ENCODE measurements at regions not wholly inside any gene's neighbourhood (a gene's known extent, or its start where the extent isn't known, plus 50 kb on each side); places are given as distances from the start of the nearest gene placed in this dataset.

GRCh38 chr13:58048670-58049069 is 417.1 kb downstream of the PCDH17 start:
- Histone ChIP-seq H3K27me3 (ENCODE audit: control insufficient read depth in 2 of 2, insufficient read depth in 1 of 2, low read length in 1 of 2) (no peaks in the 10 kb centered on the region), H3K4me1 (ENCODE audit: control insufficient read depth in 2 of 2, insufficient read depth in 2 of 2, low read length in 2 of 2) (no peaks in the 10 kb centered on the region), H3K4me3 (ENCODE audit: low read length in 2 of 2) (no peak overlapping the region), H3K36me3 (ENCODE audit: control insufficient read depth in 2 of 2, insufficient read depth in 2 of 2, low read length in 1 of 2) (no peaks in the 10 kb centered on the region), H3K9me3 (ENCODE audit: control insufficient read depth in 2 of 2, insufficient read depth in 1 of 2, low read length in 1 of 2) (no peaks in the 10 kb centered on the region), H3K27ac (ENCODE audit: low read depth in 1 of 2, low read length in 1 of 2) (no peak overlapping the region)
- 98% methylated on average over 1 of the region's 1 CpG for WGBS
- no peak for DNase-seq (ENCODE audit: low read depth in 6 of 9, low spot score in 9 of 9)

DNA sequence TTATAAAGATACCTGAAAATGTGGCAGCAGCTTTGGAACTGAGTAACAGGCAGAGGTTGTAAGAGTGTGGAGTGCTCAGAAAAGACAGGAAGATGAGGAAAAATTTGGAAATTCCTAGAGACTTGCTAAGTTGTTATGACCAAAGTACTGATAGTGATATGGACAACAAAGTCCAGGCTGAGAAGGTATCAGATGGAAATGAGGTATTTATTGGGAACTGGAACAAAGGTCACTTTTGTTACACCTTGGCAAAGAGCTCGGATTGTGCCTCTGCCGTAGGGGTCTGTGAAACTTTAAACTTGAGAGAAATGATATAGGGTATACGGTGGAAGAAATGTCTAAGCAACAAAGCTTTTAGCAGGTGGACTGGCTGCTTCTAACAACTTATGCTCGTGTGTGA is 419.9 kb downstream of the PCDH17 start:
- WGBS, result 91% methylated on average over 4 of the region's 4 CpGs
- H3K4me3 ChIP-seq (ENCODE audit: low read length in 2 of 2), result no peak overlapping the region

GRCh38 chr13:58051807-58052375 is 420.3 kb downstream of the PCDH17 start:
- Histone ChIP-seq H3K4me3 (ENCODE audit: low read length in 2 of 2) (no peak overlapping the region), H3K27ac (ENCODE audit: low read depth in 1 of 2, low read length in 1 of 2) (no peak overlapping the region), H3K36me3 (ENCODE audit: control insufficient read depth in 2 of 2, insufficient read depth in 2 of 2, low read length in 1 of 2) (no peaks in the 10 kb centered on the region), H3K27me3 (ENCODE audit: control insufficient read depth in 2 of 2, insufficient read depth in 1 of 2, low read length in 1 of 2) (no peaks in the 10 kb centered on the region), H3K9me3 (ENCODE audit: control insufficient read depth in 2 of 2, insufficient read depth in 1 of 2, low read length in 1 of 2) (no peaks in the 10 kb centered on the region), H3K4me1 (ENCODE audit: control insufficient read depth in 2 of 2, insufficient read depth in 2 of 2, low read length in 2 of 2) (no peaks in the 10 kb centered on the region)
- DNase-seq (ENCODE audit: low read depth in 6 of 9, low spot score in 9 of 9), result no peak
- 88% methylated on average over 5 of the region's 5 CpGs for WGBS

More for the DNA sequence above, 419.9 kb downstream of the PCDH17 start:
- no peak overlapping the region for H3K27ac ChIP-seq (ENCODE audit: low read depth in 1 of 2, low read length in 1 of 2)
- DNase-seq (ENCODE audit: low read depth in 6 of 9, low spot score in 9 of 9), result no peak
- H3K4me1 ChIP-seq (ENCODE audit: control insufficient read depth in 2 of 2, insufficient read depth in 2 of 2, low read length in 2 of 2), result no peaks in the 10 kb centered on the region
- H3K36me3 ChIP-seq (ENCODE audit: control insufficient read depth in 2 of 2, insufficient read depth in 2 of 2, low read length in 1 of 2), result no peaks in the 10 kb centered on the region
- H3K9me3 ChIP-seq (ENCODE audit: control insufficient read depth in 2 of 2, insufficient read depth in 1 of 2, low read length in 1 of 2), result no peaks in the 10 kb centered on the region
- H3K27me3 ChIP-seq (ENCODE audit: control insufficient read depth in 2 of 2, insufficient read depth in 1 of 2, low read length in 1 of 2), result no peaks in the 10 kb centered on the region

- Histone ChIP-seq H3K27me3 (ENCODE audit: control insufficient read depth in 2 of 2, insufficient read depth in 1 of 2, low read length in 1 of 2) (no peaks in the 10 kb centered on the region), H3K4me1 (ENCODE audit: control insufficient read depth in 2 of 2, insufficient read depth in 2 of 2, low read length in 2 of 2) (no peaks in the 10 kb centered on the region), H3K4me3 (ENCODE audit: low read length in 2 of 2) (no peak overlapping the region), H3K9me3 (ENCODE audit: control insufficient read depth in 2 of 2, insufficient read depth in 1 of 2, low read length in 1 of 2) (no peaks in the 10 kb centered on the region), H3K27ac (ENCODE audit: low read depth in 1 of 2, low read length in 1 of 2) (no peak overlapping the region), H3K36me3 (ENCODE audit: control insufficient read depth in 2 of 2, insufficient read depth in 2 of 2, low read length in 1 of 2) (no peaks in the 10 kb centered on the region)
- WGBS, result 91% methylated on average over 4 of the region's 4 CpGs
- DNase-seq (ENCODE audit: low read depth in 6 of 9, low spot score in 9 of 9), result no peak
Observed at GRCh38 chr13:58056426-58056825, 424.9 kb downstream of the PCDH17 start.

DNA sequence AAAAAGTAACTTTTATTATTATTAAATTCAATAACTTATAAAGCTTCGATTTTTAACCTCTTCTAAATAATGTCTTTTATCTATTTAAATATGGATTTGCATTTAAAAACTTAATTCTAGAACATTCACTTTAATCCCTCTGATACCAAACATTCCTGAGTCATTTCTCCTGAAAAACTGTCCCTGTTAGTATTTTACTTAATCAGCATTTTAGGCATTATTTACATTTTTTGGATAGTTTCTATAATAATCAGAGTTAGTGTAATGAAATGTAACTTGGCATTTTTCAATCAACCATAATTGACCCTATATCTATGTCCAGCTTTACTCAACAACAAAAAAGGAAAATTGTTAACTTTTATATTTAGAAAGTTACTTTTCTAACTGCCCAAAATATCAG is 428.1 kb downstream of the PCDH17 start:
- H3K4me3 ChIP-seq (ENCODE audit: low read length in 2 of 2), result no peak overlapping the region
- H3K36me3 ChIP-seq (ENCODE audit: control insufficient read depth in 2 of 2, insufficient read depth in 2 of 2, low read length in 1 of 2), result no peaks in the 10 kb centered on the region
- H3K4me1 ChIP-seq (ENCODE audit: control insufficient read depth in 2 of 2, insufficient read depth in 2 of 2, low read length in 2 of 2), result no peaks in the 10 kb centered on the region
- no peaks in the 10 kb centered on the region for H3K9me3 ChIP-seq (ENCODE audit: control insufficient read depth in 2 of 2, insufficient read depth in 1 of 2, low read length in 1 of 2)
- no peak overlapping the region for H3K27ac ChIP-seq (ENCODE audit: low read depth in 1 of 2, low read length in 1 of 2)
- DNase-seq (ENCODE audit: low read depth in 6 of 9, low spot score in 9 of 9), result no peak
- H3K27me3 ChIP-seq (ENCODE audit: control insufficient read depth in 2 of 2, insufficient read depth in 1 of 2, low read length in 1 of 2), result no peaks in the 10 kb centered on the region
- 85% methylated on average over 1 of the region's 1 CpG for WGBS

DNA sequence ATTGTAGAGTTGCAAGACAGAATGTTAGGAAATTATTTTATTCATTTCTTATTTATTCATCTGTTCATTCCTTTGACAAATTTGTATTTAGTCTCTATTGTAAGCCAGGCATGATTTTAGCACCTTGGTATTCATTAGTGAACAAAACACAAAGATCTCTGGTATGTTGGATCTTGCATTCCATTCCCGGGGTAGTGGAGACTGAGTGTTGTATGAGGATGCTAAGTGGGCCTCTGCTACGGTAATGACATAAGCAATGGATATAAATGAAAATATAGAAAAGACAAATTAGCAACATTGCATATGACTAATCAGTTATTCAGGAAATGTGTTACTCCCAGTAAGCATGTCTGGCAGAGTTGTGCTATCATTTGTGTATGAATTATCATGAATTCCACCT is 449.3 kb downstream of the PCDH17 start:
- no peak for DNase-seq (ENCODE audit: low read depth in 6 of 9, low spot score in 9 of 9)
- 90% methylated on average over 2 of the region's 2 CpGs for WGBS
- Histone ChIP-seq H3K27ac (ENCODE audit: low read depth in 1 of 2, low read length in 1 of 2) (no peak overlapping the region), H3K36me3 (ENCODE audit: control insufficient read depth in 2 of 2, insufficient read depth in 2 of 2, low read length in 1 of 2) (no peaks in the 10 kb centered on the region), H3K9me3 (ENCODE audit: control insufficient read depth in 2 of 2, insufficient read depth in 1 of 2, low read length in 1 of 2) (no peaks in the 10 kb centered on the region), H3K4me3 (ENCODE audit: low read length in 2 of 2) (no peak overlapping the region), H3K4me1 (ENCODE audit: control insufficient read depth in 2 of 2, insufficient read depth in 2 of 2, low read length in 2 of 2) (no peaks in the 10 kb centered on the region), H3K27me3 (ENCODE audit: control insufficient read depth in 2 of 2, insufficient read depth in 1 of 2, low read length in 1 of 2) (no peaks in the 10 kb centered on the region)

- DNase-seq (ENCODE audit: low read depth in 6 of 9, low spot score in 9 of 9), result no peak
- no peak overlapping the region for H3K4me3 ChIP-seq (ENCODE audit: low read length in 2 of 2)
- no peak overlapping the region for H3K27ac ChIP-seq (ENCODE audit: low read depth in 1 of 2, low read length in 1 of 2)
- 94% methylated on average over 3 of the region's 3 CpGs for WGBS
- H3K27me3 ChIP-seq (ENCODE audit: control insufficient read depth in 2 of 2, insufficient read depth in 1 of 2, low read length in 1 of 2), result no peaks in the 10 kb centered on the region
- H3K9me3 ChIP-seq (ENCODE audit: control insufficient read depth in 2 of 2, insufficient read depth in 1 of 2, low read length in 1 of 2), result no peaks in the 10 kb centered on the region
- H3K36me3 ChIP-seq (ENCODE audit: control insufficient read depth in 2 of 2, insufficient read depth in 2 of 2, low read length in 1 of 2), result no peaks in the 10 kb centered on the region
- H3K4me1 ChIP-seq (ENCODE audit: control insufficient read depth in 2 of 2, insufficient read depth in 2 of 2, low read length in 2 of 2), result no peaks in the 10 kb centered on the region
Observed at GRCh38 chr13:58081301-58081820, 449.8 kb downstream of the PCDH17 start.

- no peaks in the 10 kb centered on the region for H3K9me3 ChIP-seq (ENCODE audit: control insufficient read depth in 2 of 2, insufficient read depth in 1 of 2, low read length in 1 of 2)
- 89% methylated on average over 4 of the region's 4 CpGs for WGBS
- no peaks in the 10 kb centered on the region for H3K27me3 ChIP-seq (ENCODE audit: control insufficient read depth in 2 of 2, insufficient read depth in 1 of 2, low read length in 1 of 2)
- H3K4me3 ChIP-seq (ENCODE audit: low read length in 2 of 2), result no peak overlapping the region
- no peak overlapping the region for H3K27ac ChIP-seq (ENCODE audit: low read depth in 1 of 2, low read length in 1 of 2)
- H3K4me1 ChIP-seq (ENCODE audit: control insufficient read depth in 2 of 2, insufficient read depth in 2 of 2, low read length in 2 of 2), result no peaks in the 10 kb centered on the region
- DNase-seq (ENCODE audit: low read depth in 6 of 9, low spot score in 9 of 9), result no peak
- H3K36me3 ChIP-seq (ENCODE audit: control insufficient read depth in 2 of 2, insufficient read depth in 2 of 2, low read length in 1 of 2), result no peaks in the 10 kb centered on the region
Observed at GRCh38 chr13:58083064-58083463, 451.5 kb downstream of the PCDH17 start.

DNA sequence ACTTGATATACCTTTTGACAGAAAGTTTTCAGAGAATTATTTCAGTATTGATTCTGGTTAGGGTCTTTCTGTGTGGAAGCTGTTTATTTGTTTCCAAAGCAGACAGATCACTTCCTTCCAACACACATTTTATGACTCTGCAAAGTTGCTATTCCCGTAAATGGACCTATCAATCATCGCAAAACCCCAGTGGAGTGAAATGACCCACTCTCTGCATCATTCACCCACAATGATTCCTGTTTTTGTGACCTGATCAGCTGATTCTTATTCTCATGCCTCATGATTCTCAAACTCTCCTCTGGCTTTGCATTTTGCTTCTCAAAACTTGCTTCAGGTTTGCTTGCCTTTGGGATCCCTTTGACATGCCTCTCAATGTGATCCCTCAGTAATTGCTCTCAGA is 453.7 kb downstream of the PCDH17 start:
- Histone ChIP-seq H3K27me3 (ENCODE audit: control insufficient read depth in 2 of 2, insufficient read depth in 1 of 2, low read length in 1 of 2) (no peaks in the 10 kb centered on the region), H3K27ac (ENCODE audit: low read depth in 1 of 2, low read length in 1 of 2) (no peak overlapping the region), H3K9me3 (ENCODE audit: control insufficient read depth in 2 of 2, insufficient read depth in 1 of 2, low read length in 1 of 2) (no peaks in the 10 kb centered on the region), H3K4me1 (ENCODE audit: control insufficient read depth in 2 of 2, insufficient read depth in 2 of 2, low read length in 2 of 2) (no peaks in the 10 kb centered on the region), H3K4me3 (ENCODE audit: low read length in 2 of 2) (no peak overlapping the region), H3K36me3 (ENCODE audit: control insufficient read depth in 2 of 2, insufficient read depth in 2 of 2, low read length in 1 of 2) (no peaks in the 10 kb centered on the region)
- no peak for DNase-seq (ENCODE audit: low read depth in 6 of 9, low spot score in 9 of 9)
- 26% methylated on average over 2 of the region's 2 CpGs for WGBS

All from thymus (tissue), 11 donors.